ENCODE measurements at regions not wholly inside any gene's neighbourhood (a gene's known extent, or its start where the extent isn't known, plus 50 kb on each side); places are given as distances from the start of the nearest gene placed in this dataset.

GRCh38 chr3:72690629-72691028 lies 157.6 kb downstream of the SHQ1 start:
- H3K36me3 ChIP-seq = no peaks in the 10 kb centered on the region
- DNase-seq = no peak
- H3K27me3 ChIP-seq = no peaks in the 10 kb centered on the region
- TF ChIP-seq CTCF (IDR thresholded peaks at IDR 0.05) (no peak), POLR2A (IDR thresholded peaks at IDR 0.05) (no peak)
- no peaks in the 10 kb centered on the region for H3K9me3 ChIP-seq
- intact Hi-C loops (cut with DNase I; ENCODE audit: low total_unique reads) = no loop called here
- no peak overlapping the region for H3K27ac ChIP-seq
- no peaks in the 10 kb centered on the region for H3K4me1 ChIP-seq
- H3K4me3 ChIP-seq = no peak overlapping the region

GRCh38 chr3:72682936-72683452 lies 165.3 kb downstream of the SHQ1 start:
- no peaks in the 10 kb centered on the region for H3K9me3 ChIP-seq
- no peak for DNase-seq
- H3K27ac ChIP-seq = no peak overlapping the region
- no peaks in the 10 kb centered on the region for H3K36me3 ChIP-seq
- H3K4me1 ChIP-seq = no peaks in the 10 kb centered on the region
- no peak overlapping the region for H3K4me3 ChIP-seq
- no peak for TF ChIP-seq CTCF (IDR thresholded peaks at IDR 0.05)
- TF ChIP-seq POLR2A (IDR thresholded peaks at IDR 0.05) = no peak
- intact Hi-C loops (cut with DNase I; ENCODE audit: low total_unique reads) = no loop called here
- no peaks in the 10 kb centered on the region for H3K27me3 ChIP-seq

- no peak overlapping the region for H3K4me3 ChIP-seq
- DNase-seq = no peak
- no peaks in the 10 kb centered on the region for H3K36me3 ChIP-seq
- H3K27ac ChIP-seq = no peak overlapping the region
- intact Hi-C loops (cut with DNase I; ENCODE audit: low total_unique reads) = no loop called here
- no peaks in the 10 kb centered on the region for H3K27me3 ChIP-seq
- H3K4me1 ChIP-seq = no peaks in the 10 kb centered on the region
- TF ChIP-seq POLR2A (IDR thresholded peaks at IDR 0.05) (no peak), CTCF (IDR thresholded peaks at IDR 0.05) (no peak)
- H3K9me3 ChIP-seq = no peaks in the 10 kb centered on the region
Observed at GRCh38 chr3:72681598-72681997, 166.6 kb downstream of the SHQ1 start.

GRCh38 chr3:72680766-72681165 lies 167.5 kb downstream of the SHQ1 start:
- no peaks in the 10 kb centered on the region for H3K9me3 ChIP-seq
- no peaks in the 10 kb centered on the region for H3K4me1 ChIP-seq
- no peak for DNase-seq
- no peak overlapping the region for H3K4me3 ChIP-seq
- H3K27ac ChIP-seq = no peak overlapping the region
- no peaks in the 10 kb centered on the region for H3K27me3 ChIP-seq
- no peaks in the 10 kb centered on the region for H3K36me3 ChIP-seq
- intact Hi-C loops (cut with DNase I; ENCODE audit: low total_unique reads) = no loop called here
- TF ChIP-seq POLR2A (IDR thresholded peaks at IDR 0.05) (no peak), CTCF (IDR thresholded peaks at IDR 0.05) (no peak)

GRCh38 chr3:72679540-72680198 lies 168.6 kb downstream of the SHQ1 start:
- no peaks in the 10 kb centered on the region for H3K4me1 ChIP-seq
- intact Hi-C loops (cut with DNase I; ENCODE audit: low total_unique reads) = no loop called here
- TF ChIP-seq CTCF (IDR thresholded peaks at IDR 0.05) = no peak
- no peak for TF ChIP-seq POLR2A (IDR thresholded peaks at IDR 0.05)
- no peak for DNase-seq
- H3K9me3 ChIP-seq = no peaks in the 10 kb centered on the region
- H3K36me3 ChIP-seq = no peaks in the 10 kb centered on the region
- no peak overlapping the region for H3K27ac ChIP-seq
- H3K4me3 ChIP-seq = no peak overlapping the region
- H3K27me3 ChIP-seq = no peaks in the 10 kb centered on the region
